ENCODE measurements at regions not wholly inside any gene's neighbourhood (a gene's known extent, or its start where the extent isn't known, plus 50 kb on each side); places are given as distances from the start of the nearest gene placed in this dataset.

- H3K9ac ChIP-seq (ENCODE audit: low read length) = no peak overlapping the region
- no peaks in the 10 kb centered on the region for H3K36me3 ChIP-seq (ENCODE audit: insufficient read depth, low read length)
- no peaks in the 10 kb centered on the region for H3K79me2 ChIP-seq (ENCODE audit: insufficient read depth, low read length)
- TF ChIP-seq CTCF (IDR thresholded peaks at IDR 0.05; ENCODE audit: low read length) (no peak), EZH2 (IDR thresholded peaks at IDR 0.05; ENCODE audit: borderline replicate concordance, low read length) (no peak)
- 0 out of 2 replicates have a peak, but pooled peaks cover 4% of the 10 kb centered on the region for H3K27me3 ChIP-seq (ENCODE audit: insufficient read depth, low read length)
- H3K4me1 ChIP-seq (ENCODE audit: insufficient read depth, low read length, severe bottlenecking) = no peaks in the 10 kb centered on the region
- no peaks in the 10 kb centered on the region for H3F3A ChIP-seq (ENCODE audit: insufficient read depth, low read length)
- no peak overlapping the region for H3K27ac ChIP-seq (ENCODE audit: low read depth, low read length, poor library complexity, severe bottlenecking)
- no peak overlapping the region for H3K4me2 ChIP-seq (ENCODE audit: low read length)
- H3K9me2 ChIP-seq (ENCODE audit: low read depth, low read length) = no peaks in the 10 kb centered on the region
- H2AFZ ChIP-seq (ENCODE audit: low read length) = no peak overlapping the region
- H4K20me1 ChIP-seq (ENCODE audit: insufficient read depth, low read length) = no peaks in the 10 kb centered on the region
- H3K4me3 ChIP-seq (ENCODE audit: low read depth, low read length, poor library complexity, severe bottlenecking) = no peak overlapping the region
- no peaks in the 10 kb centered on the region for H3K9me3 ChIP-seq (ENCODE audit: low read length)
Observed at GRCh38 chr10:31120961-31121685, 89.5 kb upstream of the ZNF438 start.

GRCh38 chr10:31121757-31122577 is 90.3 kb upstream of the ZNF438 start:
- 0 out of 2 replicates have a peak, but pooled peaks cover 4% of the 10 kb centered on the region for H3K27me3 ChIP-seq (ENCODE audit: insufficient read depth, low read length)
- H3K27ac ChIP-seq (ENCODE audit: low read depth, low read length, poor library complexity, severe bottlenecking) = no peak overlapping the region
- no peaks in the 10 kb centered on the region for H3K79me2 ChIP-seq (ENCODE audit: insufficient read depth, low read length)
- no peaks in the 10 kb centered on the region for H3K9me2 ChIP-seq (ENCODE audit: low read depth, low read length)
- no peaks in the 10 kb centered on the region for H3K4me1 ChIP-seq (ENCODE audit: insufficient read depth, low read length, severe bottlenecking)
- H3K9me3 ChIP-seq (ENCODE audit: low read length) = no peaks in the 10 kb centered on the region
- H2AFZ ChIP-seq (ENCODE audit: low read length) = no peak overlapping the region
- H3K4me3 ChIP-seq (ENCODE audit: low read depth, low read length, poor library complexity, severe bottlenecking) = no peak overlapping the region
- no peaks in the 10 kb centered on the region for H4K20me1 ChIP-seq (ENCODE audit: insufficient read depth, low read length)
- H3K36me3 ChIP-seq (ENCODE audit: insufficient read depth, low read length) = no peaks in the 10 kb centered on the region
- no peak overlapping the region for H3K9ac ChIP-seq (ENCODE audit: low read length)
- no peak overlapping the region for H3K4me2 ChIP-seq (ENCODE audit: low read length)
- H3F3A ChIP-seq (ENCODE audit: insufficient read depth, low read length) = no peaks in the 10 kb centered on the region
- TF ChIP-seq CTCF (IDR thresholded peaks at IDR 0.05; ENCODE audit: low read length) = no peak
- no peak for TF ChIP-seq EZH2 (IDR thresholded peaks at IDR 0.05; ENCODE audit: borderline replicate concordance, low read length)

- no peak for TF ChIP-seq EZH2 (IDR thresholded peaks at IDR 0.05; ENCODE audit: borderline replicate concordance, low read length)
- TF ChIP-seq CTCF (IDR thresholded peaks at IDR 0.05; ENCODE audit: low read length) = no peak
- H4K20me1 ChIP-seq (ENCODE audit: insufficient read depth, low read length) = no peaks in the 10 kb centered on the region
Observed at GRCh38 chr10:31123946-31124345, 92.3 kb upstream of the ZNF438 start.

More at GRCh38 chr10:31123946-31124345, 92.3 kb upstream of the ZNF438 start:
- Histone ChIP-seq H2AFZ (ENCODE audit: low read length) (no peak overlapping the region), H3F3A (ENCODE audit: insufficient read depth, low read length) (no peaks in the 10 kb centered on the region), H3K27ac (ENCODE audit: low read depth, low read length, poor library complexity, severe bottlenecking) (no peak overlapping the region), H3K4me3 (ENCODE audit: low read depth, low read length, poor library complexity, severe bottlenecking) (no peak overlapping the region), H3K9me2 (ENCODE audit: low read depth, low read length) (no peaks in the 10 kb centered on the region), H3K36me3 (ENCODE audit: insufficient read depth, low read length) (no peaks in the 10 kb centered on the region), H3K4me1 (ENCODE audit: insufficient read depth, low read length, severe bottlenecking) (no peaks in the 10 kb centered on the region), H3K4me2 (ENCODE audit: low read length) (no peak overlapping the region), H3K27me3 (ENCODE audit: insufficient read depth, low read length) (0 out of 2 replicates have a peak, but pooled peaks cover 4% of the 10 kb centered on the region), H3K79me2 (ENCODE audit: insufficient read depth, low read length) (no peaks in the 10 kb centered on the region), H3K9me3 (ENCODE audit: low read length) (no peaks in the 10 kb centered on the region), H3K9ac (ENCODE audit: low read length) (no peak overlapping the region)

Measured in OCI-LY1 (cell line).